Vagina (tissue), 2 donors: ENCODE measurements at regions not wholly inside any gene's neighbourhood (a gene's known extent, or its start where the extent isn't known, plus 50 kb on each side); places are given as distances from the start of the nearest gene placed in this dataset.

Source experiments
- DNase-seq, 2 donors: peaks; one replicate each; pipeline ENCODE4 v3.0.0-alpha.2; 2017; ENCODE audit errors: extremely low spot score in 2 of 2
- H3K27ac ChIP-seq: fragments of 200-600 bp; sonication (generic); one replicate; pipeline ENCODE4 v1.5.1; 2019
- H3K27me3 ChIP-seq: fragments of 200-600 bp; sonication (generic); one replicate; pipeline ENCODE4 v1.5.1; 2019
- H3K36me3 ChIP-seq, 2 donors: fragments of 200-600 bp; sonication (generic); one replicate each; pipeline ENCODE4 v1.5.1; 2017 to 2019
- H3K4me1 ChIP-seq: fragments of 200-600 bp; sonication (generic); one replicate; pipeline ENCODE4 v1.5.1; 2019
- H3K4me3 ChIP-seq, 2 donors: fragments of 200-600 bp; sonication (generic); 1 replicate in 1 of 2; 2 replicates in 1 of 2; pipeline ENCODE4 v1.5.1; 2016 to 2019
- H3K9me3 ChIP-seq: fragments of 200-600 bp; sonication (generic); one replicate; pipeline ENCODE4 v1.5.1; 2019
- POLR2A ChIP-seq, 2 donors: fragments of 450-650 bp; IDR thresholded peaks; one replicate each; pipeline ENCODE4 v1.6.1; 2017; ENCODE audit warnings: antibody characterized with exemption in 2 of 2, mild to moderate bottlenecking in 2 of 2, moderate library complexity in 2 of 2
- POLR2AphosphoS5 ChIP-seq, 2 donors: sonication (generic); formaldehyde crosslinking; IDR thresholded peaks; one replicate each; pipeline ENCODE4 v1.9.0; 2017; ENCODE audit warnings: antibody characterized with exemption in 2 of 2, mild to moderate bottlenecking in 2 of 2, low read depth in 1 of 2; ENCODE audit not compliant: insufficient read depth in 1 of 2
- intact Hi-C: fragments of 100-400 bp; cut with DNase I; formaldehyde crosslinking; loops from one replicate; pipeline ENCODE4 v1.15.1; 2023
- TF ChIP-seq, protein P1 (sequence below), 3 experiments: fragments of 450-650 bp in 2 of 3; fragments of 200-600 bp in 1 of 3; sonication (generic) in 1 of 3; IDR thresholded peaks; one replicate each; pipeline ENCODE4 v1.5.1; 2017 to 2019; ENCODE audit warnings: antibody characterized with exemption in 3 of 3, mild to moderate bottlenecking in 2 of 3, moderate library complexity in 2 of 3

DNA sequence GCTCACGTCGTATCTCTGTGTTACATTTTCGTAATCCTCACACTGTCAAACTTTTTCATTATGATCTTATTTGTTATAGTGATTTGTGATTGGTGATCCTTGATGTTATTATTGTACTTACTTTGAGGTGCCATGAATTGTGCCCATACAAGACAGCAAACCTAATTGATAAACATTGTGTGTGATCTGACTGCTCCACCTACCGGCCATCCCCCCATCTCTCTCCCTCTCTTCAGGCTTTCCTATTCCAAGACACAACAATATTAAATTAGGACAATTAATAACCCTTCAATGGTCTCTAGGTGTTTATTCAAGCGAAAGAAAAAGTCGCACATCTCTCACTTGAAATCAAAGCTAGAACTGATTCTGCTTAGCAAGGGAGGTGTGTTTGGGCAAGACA, 349.3 kb downstream of the RBM26 start:
- Histone ChIP-seq H3K9me3 (no peaks in the 10 kb centered on the region), H3K27ac (no peak overlapping the region), H3K4me1 (no peaks in the 10 kb centered on the region), H3K36me3 (no peaks in the 10 kb centered on the region), H3K4me3 (no peak overlapping the region), H3K27me3 (no peaks in the 10 kb centered on the region)
- intact Hi-C loops: no loop called here
- TF ChIP-seq POLR2A (IDR thresholded peaks at IDR 0.05) (no peak), POLR2AphosphoS5 (IDR thresholded peaks at IDR 0.05; ENCODE audit: insufficient read depth in 1 of 2, low read depth in 1 of 2) (no peak)
- TF ChIP-seq, protein P1, sequence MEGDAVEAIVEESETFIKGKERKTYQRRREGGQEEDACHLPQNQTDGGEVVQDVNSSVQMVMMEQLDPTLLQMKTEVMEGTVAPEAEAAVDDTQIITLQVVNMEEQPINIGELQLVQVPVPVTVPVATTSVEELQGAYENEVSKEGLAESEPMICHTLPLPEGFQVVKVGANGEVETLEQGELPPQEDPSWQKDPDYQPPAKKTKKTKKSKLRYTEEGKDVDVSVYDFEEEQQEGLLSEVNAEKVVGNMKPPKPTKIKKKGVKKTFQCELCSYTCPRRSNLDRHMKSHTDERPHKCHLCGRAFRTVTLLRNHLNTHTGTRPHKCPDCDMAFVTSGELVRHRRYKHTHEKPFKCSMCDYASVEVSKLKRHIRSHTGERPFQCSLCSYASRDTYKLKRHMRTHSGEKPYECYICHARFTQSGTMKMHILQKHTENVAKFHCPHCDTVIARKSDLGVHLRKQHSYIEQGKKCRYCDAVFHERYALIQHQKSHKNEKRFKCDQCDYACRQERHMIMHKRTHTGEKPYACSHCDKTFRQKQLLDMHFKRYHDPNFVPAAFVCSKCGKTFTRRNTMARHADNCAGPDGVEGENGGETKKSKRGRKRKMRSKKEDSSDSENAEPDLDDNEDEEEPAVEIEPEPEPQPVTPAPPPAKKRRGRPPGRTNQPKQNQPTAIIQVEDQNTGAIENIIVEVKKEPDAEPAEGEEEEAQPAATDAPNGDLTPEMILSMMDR (IDR thresholded peaks at IDR 0.05): no peak
- no peak for DNase-seq

DNA sequence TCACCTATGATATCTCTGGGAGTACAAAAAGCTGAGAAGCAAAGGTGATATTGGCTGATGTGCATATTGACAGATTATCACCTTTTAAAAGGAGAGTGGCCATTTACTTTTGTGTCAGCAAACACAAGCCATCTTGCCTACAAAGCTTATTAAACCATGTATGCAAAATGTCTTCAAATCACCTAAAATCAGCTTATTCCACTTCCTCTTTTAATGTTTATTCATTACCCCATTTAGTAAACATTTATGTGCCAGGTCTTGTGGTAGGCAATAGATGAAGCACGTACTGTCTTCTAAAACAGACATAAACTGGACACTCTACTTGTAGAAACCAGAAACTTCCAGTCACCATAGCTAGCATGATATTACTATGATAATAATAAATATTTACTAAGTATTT, 354.6 kb downstream of the RBM26 start:
- Histone ChIP-seq H3K27ac (no peak overlapping the region), H3K36me3 (no peaks in the 10 kb centered on the region), H3K27me3 (no peaks in the 10 kb centered on the region), H3K4me3 (no peak overlapping the region), H3K4me1 (no peaks in the 10 kb centered on the region), H3K9me3 (no peaks in the 10 kb centered on the region)
- TF ChIP-seq, protein P1 (IDR thresholded peaks at IDR 0.05): no peak
- TF ChIP-seq POLR2AphosphoS5 (IDR thresholded peaks at IDR 0.05; ENCODE audit: insufficient read depth in 1 of 2, low read depth in 1 of 2) (no peak), POLR2A (IDR thresholded peaks at IDR 0.05) (no peak)
- no peak for DNase-seq
- intact Hi-C loops: no loop called here

DNA sequence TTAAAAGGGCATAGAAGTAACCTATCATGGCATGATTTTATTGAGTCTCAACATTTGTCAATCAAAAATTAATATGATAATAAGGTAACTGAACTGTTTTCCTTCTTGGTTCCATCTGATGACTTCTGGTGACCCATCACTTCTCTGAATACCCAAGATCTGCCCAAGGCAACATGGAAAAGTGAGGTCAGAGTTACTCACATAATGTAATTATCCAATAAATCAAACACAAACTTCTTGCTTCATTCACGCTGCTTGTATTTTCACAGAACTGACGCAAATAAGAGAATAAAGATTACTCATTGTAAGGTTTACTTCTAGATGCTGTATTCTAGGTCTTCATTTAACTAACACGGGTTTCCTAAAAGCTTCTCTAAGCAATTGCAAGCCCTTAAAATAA, 361.6 kb downstream of the RBM26 start:
- Histone ChIP-seq H3K4me1 (no peaks in the 10 kb centered on the region), H3K9me3 (no peaks in the 10 kb centered on the region), H3K27ac (no peak overlapping the region), H3K36me3 (no peaks in the 10 kb centered on the region), H3K4me3 (no peak overlapping the region), H3K27me3 (no peaks in the 10 kb centered on the region)
- TF ChIP-seq, protein P1 (IDR thresholded peaks at IDR 0.05): no peak
- TF ChIP-seq POLR2A (IDR thresholded peaks at IDR 0.05) (no peak), POLR2AphosphoS5 (IDR thresholded peaks at IDR 0.05; ENCODE audit: insufficient read depth in 1 of 2, low read depth in 1 of 2) (no peak)
- no peak for DNase-seq
- intact Hi-C loops: no loop called here

DNA sequence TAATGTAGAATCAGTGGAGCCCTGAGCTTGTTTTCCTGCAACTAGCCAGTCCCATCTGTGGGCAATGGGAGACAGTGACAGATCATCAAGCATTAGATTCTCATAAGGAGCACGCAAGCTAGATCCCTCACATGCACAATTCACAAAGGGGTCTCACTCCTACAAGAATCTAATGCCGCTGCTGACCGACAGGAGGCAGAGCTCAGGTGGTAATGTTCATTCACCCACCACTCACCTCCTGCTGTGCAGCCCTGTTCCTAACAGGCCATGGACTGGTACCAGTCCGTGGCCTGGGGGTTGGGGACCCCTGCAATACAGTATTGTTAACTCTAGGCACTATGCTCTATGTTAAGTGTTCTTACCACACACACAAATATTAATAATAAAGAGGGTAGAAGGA, 362.8 kb downstream of the RBM26 start:
- intact Hi-C loops: no loop called here
- H3K36me3 ChIP-seq: no peaks in the 10 kb centered on the region
- no peak overlapping the region for H3K27ac ChIP-seq
- H3K9me3 ChIP-seq: no peaks in the 10 kb centered on the region
- TF ChIP-seq POLR2A (IDR thresholded peaks at IDR 0.05): no peak
- TF ChIP-seq POLR2AphosphoS5 (IDR thresholded peaks at IDR 0.05; ENCODE audit: insufficient read depth in 1 of 2, low read depth in 1 of 2): no peak
- TF ChIP-seq, protein P1 (IDR thresholded peaks at IDR 0.05): no peak
- H3K4me3 ChIP-seq: no peak overlapping the region
- DNase-seq: no peak
- no peaks in the 10 kb centered on the region for H3K4me1 ChIP-seq
- H3K27me3 ChIP-seq: no peaks in the 10 kb centered on the region

DNA sequence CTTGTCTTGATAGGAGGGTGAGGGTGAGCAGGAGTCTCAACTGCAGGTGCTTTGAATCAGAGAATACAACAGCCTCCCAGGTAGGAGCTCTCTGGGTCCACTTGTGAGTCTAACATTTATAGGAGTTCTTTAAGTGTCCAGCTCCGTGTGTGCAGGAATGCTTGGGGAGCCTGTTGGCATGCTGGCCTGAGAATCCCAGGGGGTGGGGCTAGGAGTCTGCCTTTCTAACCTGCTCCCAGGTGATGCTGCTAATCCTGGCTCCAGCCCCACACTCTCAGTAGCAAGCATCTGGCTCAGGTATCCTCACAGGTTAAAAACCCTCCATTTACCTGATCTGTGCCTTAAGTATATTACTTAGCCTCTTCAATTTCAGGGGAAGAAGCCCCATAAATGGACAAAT, 368.9 kb downstream of the RBM26 start:
- H3K4me1 ChIP-seq: no peaks in the 10 kb centered on the region
- H3K36me3 ChIP-seq: no peaks in the 10 kb centered on the region
- H3K27ac ChIP-seq: no peak overlapping the region
- H3K9me3 ChIP-seq: no peaks in the 10 kb centered on the region
- H3K4me3 ChIP-seq: no peak overlapping the region
- TF ChIP-seq POLR2AphosphoS5 (IDR thresholded peaks at IDR 0.05; ENCODE audit: insufficient read depth in 1 of 2, low read depth in 1 of 2) (no peak), POLR2A (IDR thresholded peaks at IDR 0.05) (no peak)
- TF ChIP-seq, protein P1 (IDR thresholded peaks at IDR 0.05): no peak
- intact Hi-C loops: no loop called here
- no peaks in the 10 kb centered on the region for H3K27me3 ChIP-seq
- no peak for DNase-seq
